ENCODE measurements at regions not wholly inside any gene's neighbourhood (a gene's known extent, or its start where the extent isn't known, plus 50 kb on each side); places are given as distances from the start of the nearest gene placed in this dataset.

- TF ChIP-seq MXI1 (IDR thresholded peaks at IDR 0.05; ENCODE audit: low read depth, low read length): no peak
- TF ChIP-seq POLR2AphosphoS5 (IDR thresholded peaks at IDR 0.05; ENCODE audit: low read depth, low read length): no peak
Observed at GRCh38 chr3:69499422-69499821, 113.5 kb upstream of the FRMD4B start.

Measured in SK-N-SH (cell line).